ENCODE measurements at regions not wholly inside any gene's neighbourhood (a gene's known extent, or its start where the extent isn't known, plus 50 kb on each side); places are given as distances from the start of the nearest gene placed in this dataset.

GRCh38 chr3:148173851-148174250, 523.9 kb upstream of the AGTR1 start:
- Histone ChIP-seq H3K9me3 (ENCODE audit: control insufficient read depth, low read length) (no peaks in the 10 kb centered on the region), H3K27me3 (ENCODE audit: control insufficient read depth, insufficient read depth) (no peaks in the 10 kb centered on the region), H3K4me1 (ENCODE audit: control insufficient read depth, insufficient read depth, low read length) (no peaks in the 10 kb centered on the region), H3K4me3 (ENCODE audit: low read length) (no peak overlapping the region), H3K27ac (ENCODE audit: low read length) (no peak overlapping the region)
- intact Hi-C loops (cut with DNase I): no loop called here
- ATAC-seq (no peak), DNase-seq (no peak)
- 56% methylated on average over 4 of the region's 4 CpGs for WGBS

- no peaks in the 10 kb centered on the region for H3K4me1 ChIP-seq (ENCODE audit: control insufficient read depth, insufficient read depth, low read length)
- intact Hi-C loops (cut with DNase I): no loop called here
- H3K9me3 ChIP-seq (ENCODE audit: control insufficient read depth, low read length): no peaks in the 10 kb centered on the region
- ATAC-seq (no peak), DNase-seq (no peak)
- no peak overlapping the region for H3K4me3 ChIP-seq (ENCODE audit: low read length)
- H3K27ac ChIP-seq (ENCODE audit: low read length): no peak overlapping the region
- H3K27me3 ChIP-seq (ENCODE audit: control insufficient read depth, insufficient read depth): no peaks in the 10 kb centered on the region
Observed at GRCh38 chr3:148175214-148175613, 522.5 kb upstream of the AGTR1 start.

GRCh38 chr3:148178503-148178902, 519.2 kb upstream of the AGTR1 start:
- ATAC-seq (no peak), DNase-seq (no peak)
- Histone ChIP-seq H3K9me3 (ENCODE audit: control insufficient read depth, low read length) (no peaks in the 10 kb centered on the region), H3K27ac (ENCODE audit: low read length) (no peak overlapping the region), H3K4me3 (ENCODE audit: low read length) (no peak overlapping the region), H3K27me3 (ENCODE audit: control insufficient read depth, insufficient read depth) (no peaks in the 10 kb centered on the region), H3K4me1 (ENCODE audit: control insufficient read depth, insufficient read depth, low read length) (no peaks in the 10 kb centered on the region)
- 34% methylated on average over 3 of the region's 3 CpGs for WGBS
- intact Hi-C loops (cut with DNase I): no loop called here

GRCh38 chr3:148184798-148185197, 512.9 kb upstream of the AGTR1 start:
- no peak overlapping the region for H3K27ac ChIP-seq (ENCODE audit: low read length)
- no peaks in the 10 kb centered on the region for H3K9me3 ChIP-seq (ENCODE audit: control insufficient read depth, low read length)
- 94% methylated on average over 1 of the region's 1 CpG for WGBS
- H3K4me1 ChIP-seq (ENCODE audit: control insufficient read depth, insufficient read depth, low read length): no peaks in the 10 kb centered on the region
- DNase-seq: no peak
- intact Hi-C loops (cut with DNase I): no loop called here
- ATAC-seq: no peak
- H3K4me3 ChIP-seq (ENCODE audit: low read length): no peak overlapping the region
- no peaks in the 10 kb centered on the region for H3K27me3 ChIP-seq (ENCODE audit: control insufficient read depth, insufficient read depth)

- WGBS: 40% methylated on average over 2 of the region's 2 CpGs
- Histone ChIP-seq H3K4me1 (ENCODE audit: control insufficient read depth, insufficient read depth, low read length) (no peaks in the 10 kb centered on the region), H3K27ac (ENCODE audit: low read length) (no peak overlapping the region), H3K9me3 (ENCODE audit: control insufficient read depth, low read length) (no peaks in the 10 kb centered on the region), H3K27me3 (ENCODE audit: control insufficient read depth, insufficient read depth) (no peaks in the 10 kb centered on the region), H3K4me3 (ENCODE audit: low read length) (no peak overlapping the region)
- DNase-seq (no peak), ATAC-seq (no peak)
- intact Hi-C loops (cut with DNase I): no loop called here
Observed at GRCh38 chr3:148186881-148187280, 510.8 kb upstream of the AGTR1 start.

- Histone ChIP-seq H3K4me3 (ENCODE audit: low read length) (no peak overlapping the region), H3K4me1 (ENCODE audit: control insufficient read depth, insufficient read depth, low read length) (no peaks in the 10 kb centered on the region), H3K9me3 (ENCODE audit: control insufficient read depth, low read length) (no peaks in the 10 kb centered on the region), H3K27me3 (ENCODE audit: control insufficient read depth, insufficient read depth) (no peaks in the 10 kb centered on the region), H3K27ac (ENCODE audit: low read length) (no peak overlapping the region)
- ATAC-seq (no peak), DNase-seq (no peak)
- intact Hi-C loops (cut with DNase I): no loop called here
Observed at GRCh38 chr3:148187296-148187695, 510.4 kb upstream of the AGTR1 start.

GRCh38 chr3:148190441-148190990, 507.2 kb upstream of the AGTR1 start:
- 27% methylated on average over 1 of the region's 1 CpG for WGBS
- intact Hi-C loops (cut with DNase I): no loop called here

GRCh38 chr3:148191966-148192365, 505.7 kb upstream of the AGTR1 start:
- Histone ChIP-seq H3K27me3 (ENCODE audit: control insufficient read depth, insufficient read depth) (no peaks in the 10 kb centered on the region), H3K27ac (ENCODE audit: low read length) (no peak overlapping the region), H3K4me3 (ENCODE audit: low read length) (no peak overlapping the region), H3K4me1 (ENCODE audit: control insufficient read depth, insufficient read depth, low read length) (no peaks in the 10 kb centered on the region), H3K9me3 (ENCODE audit: control insufficient read depth, low read length) (no peaks in the 10 kb centered on the region)
- ATAC-seq (no peak), DNase-seq (no peak)
- intact Hi-C loops (cut with DNase I): no loop called here
- 78% methylated on average over 5 of the region's 5 CpGs for WGBS

More at GRCh38 chr3:148190441-148190990, 507.2 kb upstream of the AGTR1 start:
- Histone ChIP-seq H3K4me3 (ENCODE audit: low read length) (no peak overlapping the region), H3K4me1 (ENCODE audit: control insufficient read depth, insufficient read depth, low read length) (no peaks in the 10 kb centered on the region), H3K27me3 (ENCODE audit: control insufficient read depth, insufficient read depth) (no peaks in the 10 kb centered on the region), H3K9me3 (ENCODE audit: control insufficient read depth, low read length) (no peaks in the 10 kb centered on the region), H3K27ac (ENCODE audit: low read length) (no peak overlapping the region)
- no peak for ATAC-seq
- DNase-seq: no peak

GRCh38 chr3:148197061-148197460, 500.6 kb upstream of the AGTR1 start:
- intact Hi-C loops (cut with DNase I): no loop called here
- DNase-seq (no peak), ATAC-seq (no peak)
- Histone ChIP-seq H3K27ac (ENCODE audit: low read length) (no peak overlapping the region), H3K27me3 (ENCODE audit: control insufficient read depth, insufficient read depth) (no peaks in the 10 kb centered on the region), H3K4me1 (ENCODE audit: control insufficient read depth, insufficient read depth, low read length) (no peaks in the 10 kb centered on the region), H3K9me3 (ENCODE audit: control insufficient read depth, low read length) (no peaks in the 10 kb centered on the region), H3K4me3 (ENCODE audit: low read length) (no peak overlapping the region)
- 67% methylated on average over 3 of the region's 3 CpGs for WGBS

- intact Hi-C loops (cut with DNase I): no loop called here
- H3K27ac ChIP-seq (ENCODE audit: low read length): no peak overlapping the region
- H3K27me3 ChIP-seq (ENCODE audit: control insufficient read depth, insufficient read depth): no peaks in the 10 kb centered on the region
- no peak for DNase-seq
- H3K4me3 ChIP-seq (ENCODE audit: low read length): no peak overlapping the region
- WGBS: 42% methylated on average over 1 of the region's 1 CpG
- no peaks in the 10 kb centered on the region for H3K9me3 ChIP-seq (ENCODE audit: control insufficient read depth, low read length)
- no peaks in the 10 kb centered on the region for H3K4me1 ChIP-seq (ENCODE audit: control insufficient read depth, insufficient read depth, low read length)
- ATAC-seq: no peak
Observed at GRCh38 chr3:148202386-148202785, 495.3 kb upstream of the AGTR1 start.

GRCh38 chr3:148203297-148204010, 494.2 kb upstream of the AGTR1 start:
- 54% methylated on average over 6 of the region's 6 CpGs for WGBS
- no peak for DNase-seq
- no peak overlapping the region for H3K4me3 ChIP-seq (ENCODE audit: low read length)
- H3K4me1 ChIP-seq (ENCODE audit: control insufficient read depth, insufficient read depth, low read length): no peaks in the 10 kb centered on the region
- H3K27ac ChIP-seq (ENCODE audit: low read length): no peak overlapping the region
- H3K27me3 ChIP-seq (ENCODE audit: control insufficient read depth, insufficient read depth): no peaks in the 10 kb centered on the region
- intact Hi-C loops (cut with DNase I): no loop called here
- no peak for ATAC-seq
- H3K9me3 ChIP-seq (ENCODE audit: control insufficient read depth, low read length): no peaks in the 10 kb centered on the region

GRCh38 chr3:148204131-148204530, 493.6 kb upstream of the AGTR1 start:
- H3K9me3 ChIP-seq (ENCODE audit: control insufficient read depth, low read length): no peaks in the 10 kb centered on the region
- DNase-seq (no peak), ATAC-seq (no peak)
- no peaks in the 10 kb centered on the region for H3K4me1 ChIP-seq (ENCODE audit: control insufficient read depth, insufficient read depth, low read length)
- intact Hi-C loops (cut with DNase I): no loop called here
- H3K4me3 ChIP-seq (ENCODE audit: low read length): no peak overlapping the region
- 58% methylated on average over 1 of the region's 1 CpG for WGBS
- H3K27me3 ChIP-seq (ENCODE audit: control insufficient read depth, insufficient read depth): no peaks in the 10 kb centered on the region
- no peak overlapping the region for H3K27ac ChIP-seq (ENCODE audit: low read length)
